GM23338 (cell line): ENCODE measurements at regions not wholly inside any gene's neighbourhood (a gene's known extent, or its start where the extent isn't known, plus 50 kb on each side); places are given as distances from the start of the nearest gene placed in this dataset.

Source experiments
- ATAC-seq: fragments of 200-7000 bp; cut with Tn5 transposase; 3 replicates; pipeline ENCODE4 v1.9.1; 2020
- DNase-seq: peaks from one replicate; pipeline ENCODE4 v3.0.0-alpha.2; 2015; ENCODE audit warnings: low spot score
- H2AFZ ChIP-seq: fragments of 200-600 bp; sonication (generic); 2 replicates; pipeline ENCODE4 v1.8.0; 2016; ENCODE audit warnings: antibody characterized with exemption, mild to moderate bottlenecking, moderate library complexity
- H3F3A ChIP-seq: fragments of 200-600 bp; sonication (generic); replicated peaks from 2 replicates; pipeline ENCODE4 v1.8.0; 2017; ENCODE audit warnings: antibody characterized with exemption, mixed run types, low read depth
- H3K27ac ChIP-seq: fragments of 200-600 bp; sonication (generic); 2 replicates; pipeline ENCODE4 v1.6.1; 2016; ENCODE audit warnings: low read depth
- H3K27me3 ChIP-seq: fragments of 200-600 bp; sonication (generic); 2 replicates; pipeline ENCODE4 v1.8.0; 2016; ENCODE audit warnings: mild to moderate bottlenecking, mixed run types, moderate library complexity; ENCODE audit not compliant: insufficient read depth
- H3K36me3 ChIP-seq: fragments of 200-600 bp; sonication (generic); 2 replicates; pipeline ENCODE4 v1.8.0; 2016; ENCODE audit warnings: mild to moderate bottlenecking; ENCODE audit not compliant: insufficient read depth
- H3K4me1 ChIP-seq: fragments of 200-600 bp; sonication (generic); 2 replicates; pipeline ENCODE4 v1.8.0; 2016; ENCODE audit warnings: mild to moderate bottlenecking, moderate library complexity; ENCODE audit not compliant: insufficient read depth
- H3K4me2 ChIP-seq: fragments of 200-600 bp; sonication (generic); 2 replicates; pipeline ENCODE4 v1.7.1; 2017; ENCODE audit warnings: mixed run types
- H3K4me3 ChIP-seq: fragments of 200-600 bp; sonication (generic); 2 replicates; pipeline ENCODE4 v1.6.1; 2016; ENCODE audit warnings: mixed run types
- H3K79me2 ChIP-seq: fragments of 200-600 bp; sonication (generic); replicated peaks from 2 replicates; pipeline ENCODE4 v1.8.0; 2017; ENCODE audit warnings: mild to moderate bottlenecking; ENCODE audit not compliant: insufficient read depth
- H3K9me2 ChIP-seq: fragments of 200-600 bp; sonication (generic); 2 replicates; pipeline ENCODE4 v1.8.0; 2017; ENCODE audit not compliant: insufficient read depth
- H4K20me1 ChIP-seq: fragments of 200-600 bp; sonication (generic); replicated peaks from 2 replicates; pipeline ENCODE4 v1.8.0; 2017; ENCODE audit warnings: mild to moderate bottlenecking; ENCODE audit not compliant: insufficient read depth
- H3K27ac Mint-ChIP-seq: 2 replicates; pipeline ENCODE4 v1.8.0; 2020; ENCODE audit warnings: inconsistent platforms, mild to moderate bottlenecking, moderate library complexity, mixed read lengths
- H3K27me3 Mint-ChIP-seq: 3 replicates; pipeline ENCODE4 v1.8.0; 2022; ENCODE audit warnings: low read depth, mild to moderate bottlenecking, moderate library complexity, mixed read lengths, inconsistent platforms; ENCODE audit not compliant: insufficient read depth, poor library complexity
- H3K36me3 Mint-ChIP-seq: 3 replicates; pipeline ENCODE4 v1.8.0; 2021; ENCODE audit warnings: low read depth, mild to moderate bottlenecking, inconsistent platforms, moderate library complexity, mixed read lengths
- H3K4me1 Mint-ChIP-seq: 3 replicates; pipeline ENCODE4 v1.8.0; 2020; ENCODE audit warnings: mild to moderate bottlenecking, inconsistent platforms, mixed read lengths
- H3K4me3 Mint-ChIP-seq: 3 replicates; pipeline ENCODE4 v1.8.0; 2021; ENCODE audit warnings: moderate library complexity, mild to moderate bottlenecking, inconsistent platforms, mixed read lengths
- H3K9me3 Mint-ChIP-seq: 3 replicates; pipeline ENCODE4 v1.8.0; 2020; ENCODE audit warnings: moderate library complexity, mild to moderate bottlenecking, inconsistent platforms, mixed read lengths
- CTCF ChIP-seq, 2 experiments: fragments of 200-600 bp in 1 of 2; sonication (generic) in 1 of 2; conservative IDR thresholded peaks; 2 replicates each; pipeline versions ENCODE4 v1.5.1 to v1.6.1; 2016 to 2017; ENCODE audit warnings: antibody characterized with exemption in 2 of 2, low read depth in 2 of 2, mild to moderate bottlenecking in 2 of 2, moderate library complexity in 1 of 2
- ETS1 ChIP-seq: IDR thresholded peaks from 2 replicates; pipeline ENCODE4 v1.6.1; 2016; ENCODE audit warnings: antibody characterized with exemption
- EZH2 ChIP-seq: fragments of 200-600 bp; sonication (generic); IDR thresholded peaks from one replicate; pipeline ENCODE4 v1.8.0; 2017; ENCODE audit warnings: antibody characterized with exemption, mild to moderate bottlenecking, low read depth; ENCODE audit not compliant: unreplicated experiment
- EZH2phosphoT487 ChIP-seq: fragments of 200-600 bp; sonication (generic); IDR thresholded peaks from one replicate; pipeline ENCODE4 v1.8.1; 2018; ENCODE audit warnings: antibody characterized with exemption; ENCODE audit not compliant: unreplicated experiment
- JUNB ChIP-seq: IDR thresholded peaks from one replicate; pipeline ENCODE4 v1.6.1; 2016; ENCODE audit warnings: antibody characterized with exemption; ENCODE audit not compliant: unreplicated experiment
- NANOG ChIP-seq: IDR thresholded peaks from 2 replicates; pipeline ENCODE4 v1.6.1; 2016; ENCODE audit warnings: antibody characterized with exemption, borderline replicate concordance
- POLR2AphosphoS5 ChIP-seq: IDR thresholded peaks from 2 replicates; pipeline ENCODE4 v1.6.1; 2016; ENCODE audit warnings: antibody characterized with exemption, low read depth
- STAT1 ChIP-seq: IDR thresholded peaks from one replicate; pipeline ENCODE4 v1.6.1; 2016; ENCODE audit warnings: antibody characterized with exemption; ENCODE audit not compliant: unreplicated experiment
- ZNF114 ChIP-seq: fragments of 250-450 bp; sonication (Bioruptor Pico); IDR thresholded peaks from 2 replicates; pipeline ENCODE4 v1.5.0; 2020; ENCODE audit warnings: mild to moderate bottlenecking, moderate library complexity
- ZNF331 ChIP-seq: fragments of 250-450 bp; sonication (Bioruptor Pico); IDR thresholded peaks from 2 replicates; pipeline ENCODE4 v1.5.0; 2020; ENCODE audit warnings: low read depth, mild to moderate bottlenecking, moderate library complexity
- TF ChIP-seq, protein P1 (sequence below): fragments of 250-450 bp; sonication (Bioruptor Pico); IDR thresholded peaks from 2 replicates; pipeline ENCODE4 v1.5.0; 2020; ENCODE audit warnings: mild to moderate bottlenecking, moderate library complexity

DNA sequence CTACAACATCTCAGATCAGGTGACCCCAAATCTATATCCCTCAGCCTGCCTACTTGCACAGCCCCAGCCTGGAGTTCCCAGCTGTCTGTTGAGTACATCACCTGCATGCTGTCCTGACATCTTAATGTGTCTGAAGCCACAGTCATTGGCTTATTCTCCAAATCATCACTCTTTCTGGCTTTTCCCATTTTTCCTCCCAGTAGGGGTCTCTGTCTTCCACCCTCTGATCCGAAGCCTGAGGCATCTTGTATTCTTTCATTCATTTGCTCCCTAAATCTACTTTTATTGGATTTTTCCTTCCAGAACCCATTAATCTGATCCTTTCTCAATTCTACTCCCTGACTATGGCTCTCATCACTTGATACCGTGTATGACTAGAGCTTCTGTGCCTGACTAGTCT is 332.9 kb upstream of the DCC start:
- Histone ChIP-seq H4K20me1 (no peaks in the 10 kb centered on the region), H3F3A (no peaks in the 10 kb centered on the region), H3K9me2 (no peaks in the 10 kb centered on the region), H3K4me2 (no peak overlapping the region), H3K79me2 (no peaks in the 10 kb centered on the region), H3K4me3 (no peak overlapping the region), H3K27me3 (no peaks in the 10 kb centered on the region), H2AFZ (peak overlapping the region; percentile 16; the same call in 1 of the 2 replicates), H3K27ac (no peak overlapping the region), H3K36me3 (no peaks in the 10 kb centered on the region), H3K4me1 (no peaks in the 10 kb centered on the region)
- H3K4me1 Mint-ChIP-seq: peaks cover 2% of the 10 kb centered on the region
- peak; percentile 26 for DNase-seq
- TF ChIP-seq CTCF (conservative IDR thresholded peaks at IDR 0.05; ENCODE audit: low read depth in 2 of 2) (peak; percentile 45 to 59), STAT1 (no peak), JUNB (no peak)
- no peak overlapping the region for H3K27ac Mint-ChIP-seq
- H3K4me3 Mint-ChIP-seq: no peak overlapping the region
- H3K9me3 Mint-ChIP-seq: no peaks in the 10 kb centered on the region; the same call in 2 of the 3 replicates
- H3K27me3 Mint-ChIP-seq: no peaks in the 10 kb centered on the region
- no peaks in the 10 kb centered on the region; the same call in 2 of the 3 replicates for H3K36me3 Mint-ChIP-seq
- no peak for ATAC-seq

- Histone ChIP-seq H3K9me2 (no peaks in the 10 kb centered on the region), H3K4me3 (no peak overlapping the region), H3K36me3 (no peaks in the 10 kb centered on the region), H3K4me2 (no peak overlapping the region), H4K20me1 (no peaks in the 10 kb centered on the region), H3K27ac (no peak overlapping the region), H3K4me1 (no peaks in the 10 kb centered on the region), H2AFZ (no peak overlapping the region), H3K79me2 (no peaks in the 10 kb centered on the region), H3K27me3 (no peaks in the 10 kb centered on the region), H3F3A (no peaks in the 10 kb centered on the region)
- Mint-ChIP-seq H3K4me3 (no peak overlapping the region), H3K4me1 (no peaks in the 10 kb centered on the region), H3K27ac (no peak overlapping the region), H3K9me3 (no peaks in the 10 kb centered on the region; the same call in 2 of the 3 replicates), H3K27me3 (peaks cover 2% of the 10 kb centered on the region), H3K36me3 (no peaks in the 10 kb centered on the region)
- no peak for ATAC-seq
- no peak for DNase-seq
- TF ChIP-seq, protein P1, sequence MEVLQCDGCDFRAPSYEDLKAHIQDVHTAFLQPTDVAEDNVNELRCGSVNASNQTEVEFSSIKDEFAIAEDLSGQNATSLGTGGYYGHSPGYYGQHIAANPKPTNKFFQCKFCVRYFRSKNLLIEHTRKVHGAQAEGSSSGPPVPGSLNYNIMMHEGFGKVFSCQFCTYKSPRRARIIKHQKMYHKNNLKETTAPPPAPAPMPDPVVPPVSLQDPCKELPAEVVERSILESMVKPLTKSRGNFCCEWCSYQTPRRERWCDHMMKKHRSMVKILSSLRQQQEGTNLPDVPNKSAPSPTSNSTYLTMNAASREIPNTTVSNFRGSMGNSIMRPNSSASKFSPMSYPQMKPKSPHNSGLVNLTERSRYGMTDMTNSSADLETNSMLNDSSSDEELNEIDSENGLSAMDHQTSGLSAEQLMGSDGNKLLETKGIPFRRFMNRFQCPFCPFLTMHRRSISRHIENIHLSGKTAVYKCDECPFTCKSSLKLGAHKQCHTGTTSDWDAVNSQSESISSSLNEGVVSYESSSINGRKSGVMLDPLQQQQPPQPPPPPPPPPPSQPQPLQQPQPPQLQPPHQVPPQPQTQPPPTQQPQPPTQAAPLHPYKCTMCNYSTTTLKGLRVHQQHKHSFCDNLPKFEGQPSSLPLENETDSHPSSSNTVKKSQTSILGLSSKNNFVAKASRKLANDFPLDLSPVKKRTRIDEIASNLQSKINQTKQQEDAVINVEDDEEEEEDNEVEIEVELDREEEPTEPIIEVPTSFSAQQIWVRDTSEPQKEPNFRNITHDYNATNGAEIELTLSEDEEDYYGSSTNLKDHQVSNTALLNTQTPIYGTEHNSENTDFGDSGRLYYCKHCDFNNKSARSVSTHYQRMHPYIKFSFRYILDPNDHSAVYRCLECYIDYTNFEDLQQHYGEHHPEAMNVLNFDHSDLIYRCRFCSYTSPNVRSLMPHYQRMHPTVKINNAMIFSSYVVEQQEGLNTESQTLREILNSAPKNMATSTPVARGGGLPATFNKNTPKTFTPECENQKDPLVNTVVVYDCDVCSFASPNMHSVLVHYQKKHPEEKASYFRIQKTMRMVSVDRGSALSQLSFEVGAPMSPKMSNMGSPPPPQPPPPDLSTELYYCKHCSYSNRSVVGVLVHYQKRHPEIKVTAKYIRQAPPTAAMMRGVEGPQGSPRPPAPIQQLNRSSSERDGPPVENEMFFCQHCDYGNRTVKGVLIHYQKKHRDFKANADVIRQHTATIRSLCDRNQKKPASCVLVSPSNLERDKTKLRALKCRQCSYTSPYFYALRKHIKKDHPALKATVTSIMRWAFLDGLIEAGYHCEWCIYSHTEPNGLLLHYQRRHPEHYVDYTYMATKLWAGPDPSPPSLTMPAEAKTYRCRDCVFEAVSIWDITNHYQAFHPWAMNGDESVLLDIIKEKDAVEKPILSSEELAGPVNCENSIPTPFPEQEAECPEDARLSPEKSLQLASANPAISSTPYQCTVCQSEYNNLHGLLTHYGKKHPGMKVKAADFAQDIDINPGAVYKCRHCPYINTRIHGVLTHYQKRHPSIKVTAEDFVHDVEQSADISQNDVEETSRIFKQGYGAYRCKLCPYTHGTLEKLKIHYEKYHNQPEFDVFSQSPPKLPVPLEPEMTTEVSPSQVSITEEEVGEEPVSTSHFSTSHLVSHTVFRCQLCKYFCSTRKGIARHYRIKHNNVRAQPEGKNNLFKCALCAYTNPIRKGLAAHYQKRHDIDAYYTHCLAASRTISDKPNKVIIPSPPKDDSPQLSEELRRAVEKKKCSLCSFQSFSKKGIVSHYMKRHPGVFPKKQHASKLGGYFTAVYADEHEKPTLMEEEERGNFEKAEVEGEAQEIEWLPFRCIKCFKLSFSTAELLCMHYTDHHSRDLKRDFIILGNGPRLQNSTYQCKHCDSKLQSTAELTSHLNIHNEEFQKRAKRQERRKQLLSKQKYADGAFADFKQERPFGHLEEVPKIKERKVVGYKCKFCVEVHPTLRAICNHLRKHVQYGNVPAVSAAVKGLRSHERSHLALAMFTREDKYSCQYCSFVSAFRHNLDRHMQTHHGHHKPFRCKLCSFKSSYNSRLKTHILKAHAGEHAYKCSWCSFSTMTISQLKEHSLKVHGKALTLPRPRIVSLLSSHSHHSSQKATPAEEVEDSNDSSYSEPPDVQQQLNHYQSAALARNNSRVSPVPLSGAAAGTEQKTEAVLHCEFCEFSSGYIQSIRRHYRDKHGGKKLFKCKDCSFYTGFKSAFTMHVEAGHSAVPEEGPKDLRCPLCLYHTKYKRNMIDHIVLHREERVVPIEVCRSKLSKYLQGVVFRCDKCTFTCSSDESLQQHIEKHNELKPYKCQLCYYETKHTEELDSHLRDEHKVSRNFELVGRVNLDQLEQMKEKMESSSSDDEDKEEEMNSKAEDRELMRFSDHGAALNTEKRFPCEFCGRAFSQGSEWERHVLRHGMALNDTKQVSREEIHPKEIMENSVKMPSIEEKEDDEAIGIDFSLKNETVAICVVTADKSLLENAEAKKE: no peak
- TF ChIP-seq JUNB (no peak), CTCF (conservative IDR thresholded peaks at IDR 0.05; ENCODE audit: low read depth in 2 of 2) (no peak), ZNF114 (CRISPR knock-in tag) (no peak), ZNF331 (no peak), ETS1 (no peak), EZH2 (no peak), NANOG (no peak), POLR2AphosphoS5 (no peak), EZH2phosphoT487 (no peak)
Measured at GRCh38 chr18:52008330-52008729, 331.7 kb upstream of the DCC start.
